Nephron progenitor cell (in vitro differentiated cells): ENCODE measurements at regions not wholly inside any gene's neighbourhood (a gene's known extent, or its start where the extent isn't known, plus 50 kb on each side); places are given as distances from the start of the nearest gene placed in this dataset.
"Not testable (repeated sequence)": the region's sequence is repeated elsewhere in the genome, so short reads cannot be mapped to it uniquely, and the experiment has no call there.

Experiments
- DNase-seq: peaks from one replicate; pipeline ENCODE4 v3.0.0; 2021
- H3K27ac Mint-ChIP-seq: 2 replicates; pipeline ENCODE4 v1.8.0; 2021; ENCODE audit warnings: mild to moderate bottlenecking, moderate library complexity, mixed read lengths
- H3K27me3 Mint-ChIP-seq: 2 replicates; pipeline ENCODE4 v1.8.0; 2021; ENCODE audit warnings: mild to moderate bottlenecking, low read depth, mixed read lengths; ENCODE audit not compliant: poor library complexity
- H3K36me3 Mint-ChIP-seq: 2 replicates; pipeline ENCODE4 v1.8.0; 2021; ENCODE audit warnings: low read depth, mixed read lengths
- H3K4me1 Mint-ChIP-seq: 2 replicates; pipeline ENCODE4 v1.8.0; 2021; ENCODE audit warnings: mixed read lengths
- H3K4me3 Mint-ChIP-seq: 2 replicates; pipeline ENCODE4 v1.8.0; 2021; ENCODE audit warnings: mild to moderate bottlenecking, moderate library complexity, mixed read lengths
- H3K9me3 Mint-ChIP-seq: 2 replicates; pipeline ENCODE4 v1.8.0; 2021; ENCODE audit warnings: mild to moderate bottlenecking, moderate library complexity, mixed read lengths
- TF ChIP-seq, protein P1 (sequence below): fragments of 200-600 bp; sonication (generic); IDR thresholded peaks from 2 replicates; pipeline ENCODE4 v1.5.0; 2021; ENCODE audit warnings: antibody characterized with exemption

DNA sequence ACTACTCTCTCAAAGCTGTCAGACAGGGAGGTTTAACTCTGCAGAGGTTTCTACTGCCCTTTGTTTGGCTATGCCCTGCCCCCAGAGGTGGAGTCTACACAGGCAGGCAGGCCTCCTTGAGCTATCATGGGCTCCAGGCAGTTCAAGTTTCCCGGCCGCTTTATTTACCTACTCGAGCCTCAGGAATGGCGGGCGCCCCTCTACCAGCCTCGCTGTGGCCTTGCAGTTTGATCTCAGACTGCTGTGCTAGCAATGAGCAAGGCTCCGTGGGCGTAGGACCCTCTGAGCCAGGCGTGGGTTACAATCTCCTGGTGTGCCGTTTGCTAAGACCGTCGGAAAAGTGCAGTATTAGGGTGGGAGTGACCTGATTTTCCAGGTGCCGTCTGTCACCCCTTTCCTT lies 124.3 kb downstream of the PTCHD1 start:
- not testable (repeated sequence) for H3K27me3 Mint-ChIP-seq, DNase-seq, H3K27ac Mint-ChIP-seq, H3K4me3 Mint-ChIP-seq, H3K36me3 Mint-ChIP-seq, H3K4me1 Mint-ChIP-seq
- H3K9me3 Mint-ChIP-seq, result peaks cover 39% of the 10 kb centered on the region

DNA sequence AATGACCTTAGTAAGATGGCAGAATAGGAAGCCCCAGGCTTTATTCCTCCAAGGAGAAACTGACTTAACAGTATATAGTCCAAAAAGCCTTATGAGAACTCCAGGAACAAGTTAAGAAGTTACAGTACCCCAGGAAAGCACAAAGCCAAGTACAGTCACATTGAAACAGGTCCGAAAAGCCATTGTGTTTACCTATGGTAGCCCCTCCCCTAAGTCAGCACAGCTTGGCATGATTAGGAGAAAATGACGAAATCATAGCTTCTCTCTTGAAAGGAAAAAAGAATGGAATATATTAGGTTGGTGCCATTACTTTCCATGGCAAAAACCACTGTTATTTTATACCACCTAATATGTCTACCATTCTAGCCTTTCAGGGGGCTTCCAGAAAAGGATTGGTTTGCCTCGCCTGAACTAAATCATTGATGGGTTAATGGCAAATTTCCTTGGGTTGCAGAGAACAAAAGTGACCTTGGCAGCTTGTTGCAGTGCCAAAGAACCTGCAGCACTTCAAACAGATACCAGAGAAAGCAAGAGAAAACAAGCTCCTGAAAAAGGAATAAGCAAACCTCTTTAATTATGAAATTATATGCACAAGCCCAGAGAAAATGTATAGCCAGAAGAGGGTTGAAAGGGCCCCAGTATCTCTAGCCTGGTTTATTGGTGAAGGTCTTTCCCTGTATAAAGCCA lies 130.6 kb downstream of the PTCHD1 start:
- H3K27me3 Mint-ChIP-seq, result peaks cover 9% of the 10 kb centered on the region

DNA sequence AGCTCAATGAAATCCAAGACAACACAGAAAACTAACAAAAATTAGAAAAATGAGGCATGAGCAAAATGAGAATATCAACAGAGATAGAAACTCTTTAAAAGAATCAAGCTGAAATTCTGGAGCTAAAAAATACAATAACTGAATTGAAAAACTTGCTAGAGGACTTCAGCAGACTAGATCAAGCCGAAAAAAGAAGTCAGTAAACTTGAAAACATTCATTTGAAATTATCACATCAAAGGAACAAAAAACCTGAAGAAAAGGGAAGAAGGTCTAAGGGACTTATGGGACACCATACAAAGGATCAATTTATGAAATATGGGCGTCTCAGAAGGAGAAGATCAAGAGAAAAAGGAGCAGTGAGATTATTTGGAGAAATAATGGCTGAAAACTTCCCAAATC lies 131.3 kb downstream of the PTCHD1 start:
- Mint-ChIP-seq H3K27ac (no peak overlapping the region), H3K4me3 (no peak overlapping the region), H3K4me1 (no peaks in the 10 kb centered on the region), H3K36me3 (no peaks in the 10 kb centered on the region), H3K27me3 (peaks cover 10% of the 10 kb centered on the region), H3K9me3 (peaks cover 48% of the 10 kb centered on the region)
- TF ChIP-seq, protein P1, sequence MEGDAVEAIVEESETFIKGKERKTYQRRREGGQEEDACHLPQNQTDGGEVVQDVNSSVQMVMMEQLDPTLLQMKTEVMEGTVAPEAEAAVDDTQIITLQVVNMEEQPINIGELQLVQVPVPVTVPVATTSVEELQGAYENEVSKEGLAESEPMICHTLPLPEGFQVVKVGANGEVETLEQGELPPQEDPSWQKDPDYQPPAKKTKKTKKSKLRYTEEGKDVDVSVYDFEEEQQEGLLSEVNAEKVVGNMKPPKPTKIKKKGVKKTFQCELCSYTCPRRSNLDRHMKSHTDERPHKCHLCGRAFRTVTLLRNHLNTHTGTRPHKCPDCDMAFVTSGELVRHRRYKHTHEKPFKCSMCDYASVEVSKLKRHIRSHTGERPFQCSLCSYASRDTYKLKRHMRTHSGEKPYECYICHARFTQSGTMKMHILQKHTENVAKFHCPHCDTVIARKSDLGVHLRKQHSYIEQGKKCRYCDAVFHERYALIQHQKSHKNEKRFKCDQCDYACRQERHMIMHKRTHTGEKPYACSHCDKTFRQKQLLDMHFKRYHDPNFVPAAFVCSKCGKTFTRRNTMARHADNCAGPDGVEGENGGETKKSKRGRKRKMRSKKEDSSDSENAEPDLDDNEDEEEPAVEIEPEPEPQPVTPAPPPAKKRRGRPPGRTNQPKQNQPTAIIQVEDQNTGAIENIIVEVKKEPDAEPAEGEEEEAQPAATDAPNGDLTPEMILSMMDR, result no peak
- no peak for DNase-seq

More for the DNA sequence above, 130.6 kb downstream of the PTCHD1 start:
- no peaks in the 10 kb centered on the region for H3K4me1 Mint-ChIP-seq
- TF ChIP-seq, protein P1, result no peak
- no peak overlapping the region for H3K27ac Mint-ChIP-seq
- peaks cover 53% of the 10 kb centered on the region for H3K9me3 Mint-ChIP-seq
- no peak for DNase-seq
- H3K36me3 Mint-ChIP-seq, result no peaks in the 10 kb centered on the region
- H3K4me3 Mint-ChIP-seq, result no peak overlapping the region

DNA sequence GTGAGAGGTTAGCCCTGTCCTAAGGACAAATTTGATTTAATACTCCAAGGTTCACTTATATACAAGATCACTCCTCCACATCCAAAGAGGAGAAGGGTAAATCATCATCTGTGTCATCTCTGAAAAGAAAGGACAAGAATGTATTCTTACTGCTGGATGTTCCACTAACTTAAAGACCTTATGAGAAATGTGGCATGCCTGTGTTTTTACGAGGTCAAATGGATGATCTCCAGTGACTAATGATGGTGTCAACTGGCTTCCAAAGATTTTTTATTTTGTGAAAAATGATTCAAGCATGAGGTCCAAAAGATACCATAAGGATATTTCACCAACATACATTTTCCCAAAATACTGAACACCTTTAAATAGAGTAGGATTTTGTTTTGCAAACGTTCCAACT lies 143.4 kb downstream of the PTCHD1 start:
- H3K4me3 Mint-ChIP-seq, result no peak overlapping the region

DNA sequence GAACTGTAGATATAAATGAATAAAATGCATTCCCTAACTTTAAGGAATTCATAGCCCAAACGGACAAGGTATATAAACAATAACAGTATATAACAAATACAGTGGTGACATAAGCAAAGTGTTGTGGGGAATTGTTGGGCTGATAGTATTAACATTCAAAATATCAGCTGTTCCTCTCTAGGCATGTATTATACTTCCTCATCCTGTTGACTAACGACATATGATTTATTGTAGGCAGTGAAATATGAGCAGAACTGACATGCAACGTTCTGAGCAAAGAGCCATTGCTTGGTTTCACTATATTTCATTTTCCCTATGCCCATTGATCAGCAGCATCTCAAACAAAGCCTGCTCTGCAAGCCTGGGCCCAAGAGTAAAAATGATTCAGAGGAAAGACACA lies 143.9 kb downstream of the PTCHD1 start:
- H3K27me3 Mint-ChIP-seq, result peaks cover 4% of the 10 kb centered on the region

More for the DNA sequence above, 143.4 kb downstream of the PTCHD1 start:
- no peak for DNase-seq
- Mint-ChIP-seq H3K27ac (no peak overlapping the region), H3K9me3 (peaks cover 30% of the 10 kb centered on the region), H3K36me3 (no peaks in the 10 kb centered on the region), H3K4me1 (no peaks in the 10 kb centered on the region), H3K27me3 (peaks cover 6% of the 10 kb centered on the region)
- TF ChIP-seq, protein P1, result no peak

DNA sequence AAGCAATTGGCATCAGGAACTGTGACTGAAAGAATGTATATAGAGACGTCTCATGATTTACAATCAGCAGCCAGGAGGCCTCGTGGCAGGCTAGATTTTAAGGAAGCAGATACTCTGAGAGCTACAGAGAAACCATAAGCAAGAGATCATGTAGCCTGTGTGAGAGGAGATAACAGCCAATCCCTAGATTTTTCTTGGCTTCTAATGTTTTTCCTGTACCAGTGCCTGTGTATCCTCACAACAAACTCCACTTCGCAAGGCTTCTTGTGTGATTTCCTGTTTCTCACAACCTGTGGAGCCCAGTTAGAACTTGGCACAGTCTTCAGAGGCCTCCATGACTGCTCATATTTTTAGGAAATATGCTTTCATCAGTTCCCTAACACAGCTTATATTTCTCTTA lies 147.9 kb downstream of the PTCHD1 start:
- no peak for DNase-seq
- TF ChIP-seq, protein P1, result no peak
- H3K9me3 Mint-ChIP-seq, result peaks cover 29% of the 10 kb centered on the region
- H3K36me3 Mint-ChIP-seq, result no peaks in the 10 kb centered on the region
- peaks cover 4% of the 10 kb centered on the region for H3K27me3 Mint-ChIP-seq
- no peaks in the 10 kb centered on the region for H3K4me1 Mint-ChIP-seq
- no peak overlapping the region for H3K4me3 Mint-ChIP-seq
- no peak overlapping the region for H3K27ac Mint-ChIP-seq

More for the DNA sequence above, 143.9 kb downstream of the PTCHD1 start:
- DNase-seq, result no peak
- TF ChIP-seq, protein P1, result no peak
- Mint-ChIP-seq H3K9me3 (peaks cover 29% of the 10 kb centered on the region), H3K36me3 (no peaks in the 10 kb centered on the region), H3K27ac (no peak overlapping the region), H3K4me1 (no peaks in the 10 kb centered on the region), H3K4me3 (no peak overlapping the region)
